Fibroblast of lung (primary cell): ENCODE measurements at regions not wholly inside any gene's neighbourhood (a gene's known extent, or its start where the extent isn't known, plus 50 kb on each side); places are given as distances from the start of the nearest gene placed in this dataset.

Experiments
- DNase-seq, 2 donors: peaks; one replicate each; pipeline versions ENCODE4 v3.0.0 to v3.0.0-alpha.2; 2010; ENCODE audit warnings: low read depth in 2 of 2
- H2AFZ ChIP-seq: 2 replicates; pipeline ENCODE4 v1.5.1; 2012; ENCODE audit warnings: low read length, control low read depth, inconsistent platforms
- H3K27ac ChIP-seq: 2 replicates; pipeline ENCODE4 v1.5.1; 2011; ENCODE audit warnings: low read length, control low read depth; ENCODE audit not compliant: insufficient read depth
- H3K27me3 ChIP-seq: 2 replicates; pipeline ENCODE4 v1.5.1; 2011; ENCODE audit warnings: mild to moderate bottlenecking, low read length; ENCODE audit not compliant: control insufficient read depth, insufficient read depth
- H3K36me3 ChIP-seq: 2 replicates; pipeline ENCODE4 v1.5.1; 2011; ENCODE audit warnings: low read length; ENCODE audit not compliant: control insufficient read depth, insufficient read depth
- H3K4me1 ChIP-seq: 2 replicates; pipeline ENCODE4 v1.5.1; 2011; ENCODE audit warnings: low read length; ENCODE audit not compliant: control insufficient read depth, insufficient read depth; ENCODE audit errors: extremely low read depth
- H3K4me2 ChIP-seq: 2 replicates; pipeline ENCODE4 v1.5.1; 2011; ENCODE audit warnings: low read length, control low read depth; ENCODE audit not compliant: insufficient read depth; ENCODE audit errors: extremely low read depth
- H3K4me3 ChIP-seq, 4 experiments: fragments of 200-600 bp in 1 of 4; sonication (generic) in 1 of 4; replicated peaks in 1 of 4; 2 replicates each; pipeline ENCODE4 v1.5.1; 2011 to 2016; ENCODE audit warnings: low read length in 4 of 4, low read depth in 3 of 4, mild to moderate bottlenecking in 3 of 4, control low read depth in 2 of 4, inconsistent platforms in 1 of 4, mixed read lengths in 1 of 4; ENCODE audit not compliant: insufficient read depth in 1 of 4; ENCODE audit errors: control extremely low read depth in 1 of 4
- H3K79me2 ChIP-seq: 2 replicates; pipeline ENCODE4 v1.5.1; 2012; ENCODE audit warnings: mild to moderate bottlenecking, low read length, inconsistent platforms; ENCODE audit not compliant: control insufficient read depth, insufficient read depth
- H3K9ac ChIP-seq: 2 replicates; pipeline ENCODE4 v1.5.1; 2011; ENCODE audit warnings: mild to moderate bottlenecking, low read length, control low read depth; ENCODE audit not compliant: insufficient read depth
- H3K9me3 ChIP-seq: 2 replicates; pipeline ENCODE4 v1.5.1; 2012; ENCODE audit warnings: low read depth, low read length; ENCODE audit not compliant: control insufficient read depth, insufficient read depth
- H4K20me1 ChIP-seq: 2 replicates; pipeline ENCODE4 v1.5.1; 2011; ENCODE audit warnings: low read length; ENCODE audit not compliant: control insufficient read depth, insufficient read depth; ENCODE audit errors: extremely low read depth
- EZH2 ChIP-seq: IDR thresholded peaks from 2 replicates; pipeline ENCODE4 v1.5.1; 2012; ENCODE audit warnings: low read length, control low read depth, mild to moderate bottlenecking; ENCODE audit errors: missing control alignments
- TF ChIP-seq, protein P1 (sequence below), 2 donors: IDR thresholded peaks in 1 of 2; conservative IDR thresholded peaks in 1 of 2; 1 replicate in 1 of 2; 2 replicates in 1 of 2; pipeline ENCODE4 v1.5.1; 2011 to 2012; ENCODE audit warnings: low read length in 2 of 2, control low read depth in 1 of 2, inconsistent platforms in 1 of 2, low read depth in 1 of 2, mild to moderate bottlenecking in 1 of 2

DNA sequence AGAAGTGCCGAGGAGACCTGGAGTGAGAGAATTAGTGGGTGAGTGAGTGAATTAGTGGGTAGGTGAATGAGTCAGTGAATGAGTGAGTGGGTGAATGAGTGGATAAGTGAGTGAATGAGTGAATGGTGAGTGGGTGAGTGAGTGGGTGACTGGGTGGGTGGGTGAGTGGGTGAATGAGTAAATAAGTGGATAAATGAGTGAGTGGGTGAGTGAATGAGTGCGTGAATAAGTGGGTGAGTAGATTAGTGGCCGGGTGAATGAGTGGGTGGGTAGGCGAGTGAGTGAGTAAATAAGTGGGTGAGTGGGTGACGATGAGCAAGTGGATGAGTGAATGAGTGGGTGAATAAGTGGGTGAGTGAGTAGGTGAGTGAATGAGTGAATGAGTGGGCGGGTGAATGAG lies 243.7 kb upstream of the MGMT start:
- Histone ChIP-seq H3K4me2 (no peak overlapping the region), H3K79me2 (no peaks in the 10 kb centered on the region), H2AFZ (no peak overlapping the region), H3K9ac (no peak overlapping the region), H3K4me3 (no peak overlapping the region), H3K4me1 (no peaks in the 10 kb centered on the region), H3K9me3 (no peaks in the 10 kb centered on the region), H3K27ac (no peak overlapping the region), H4K20me1 (no peaks in the 10 kb centered on the region), H3K27me3 (no peaks in the 10 kb centered on the region), H3K36me3 (no peaks in the 10 kb centered on the region)
- no peak for DNase-seq
- TF ChIP-seq EZH2, result no peak
- TF ChIP-seq, protein P1, sequence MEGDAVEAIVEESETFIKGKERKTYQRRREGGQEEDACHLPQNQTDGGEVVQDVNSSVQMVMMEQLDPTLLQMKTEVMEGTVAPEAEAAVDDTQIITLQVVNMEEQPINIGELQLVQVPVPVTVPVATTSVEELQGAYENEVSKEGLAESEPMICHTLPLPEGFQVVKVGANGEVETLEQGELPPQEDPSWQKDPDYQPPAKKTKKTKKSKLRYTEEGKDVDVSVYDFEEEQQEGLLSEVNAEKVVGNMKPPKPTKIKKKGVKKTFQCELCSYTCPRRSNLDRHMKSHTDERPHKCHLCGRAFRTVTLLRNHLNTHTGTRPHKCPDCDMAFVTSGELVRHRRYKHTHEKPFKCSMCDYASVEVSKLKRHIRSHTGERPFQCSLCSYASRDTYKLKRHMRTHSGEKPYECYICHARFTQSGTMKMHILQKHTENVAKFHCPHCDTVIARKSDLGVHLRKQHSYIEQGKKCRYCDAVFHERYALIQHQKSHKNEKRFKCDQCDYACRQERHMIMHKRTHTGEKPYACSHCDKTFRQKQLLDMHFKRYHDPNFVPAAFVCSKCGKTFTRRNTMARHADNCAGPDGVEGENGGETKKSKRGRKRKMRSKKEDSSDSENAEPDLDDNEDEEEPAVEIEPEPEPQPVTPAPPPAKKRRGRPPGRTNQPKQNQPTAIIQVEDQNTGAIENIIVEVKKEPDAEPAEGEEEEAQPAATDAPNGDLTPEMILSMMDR (conservative IDR thresholded peaks at IDR 0.05 in 1 of 2, IDR thresholded peaks at IDR 0.05 in 1 of 2; ENCODE audit: low read depth in 1 of 2, low read length in 2 of 2), result no peak

DNA sequence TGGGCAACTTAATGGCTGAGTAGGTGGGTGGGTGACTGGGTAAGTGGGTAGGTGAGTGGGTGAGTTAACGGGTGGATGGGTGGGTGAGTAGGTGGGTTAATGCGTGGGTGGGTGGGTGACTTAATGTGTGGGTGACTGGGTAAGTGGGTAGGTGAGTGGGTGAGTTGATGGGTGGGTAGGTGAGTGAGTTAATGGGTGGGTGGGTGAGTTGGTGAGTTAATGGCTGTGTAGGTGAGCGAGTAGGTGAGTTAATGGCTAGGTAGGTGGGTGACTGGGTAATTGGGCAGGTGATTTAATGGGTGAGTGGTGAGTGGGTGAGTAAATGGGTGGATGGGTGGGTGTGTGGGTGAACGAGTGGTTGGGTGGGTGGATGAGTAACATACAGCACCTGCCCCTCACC lies 243.0 kb upstream of the MGMT start:
- Histone ChIP-seq H3K9me3 (no peaks in the 10 kb centered on the region), H4K20me1 (no peaks in the 10 kb centered on the region), H3K36me3 (no peaks in the 10 kb centered on the region), H3K27ac (no peak overlapping the region), H3K4me2 (no peak overlapping the region), H3K9ac (no peak overlapping the region), H3K27me3 (no peaks in the 10 kb centered on the region), H3K79me2 (no peaks in the 10 kb centered on the region), H3K4me1 (no peaks in the 10 kb centered on the region), H3K4me3 (no peak overlapping the region), H2AFZ (no peak overlapping the region)
- no peak for DNase-seq
- no peak for TF ChIP-seq EZH2
- TF ChIP-seq, protein P1 (conservative IDR thresholded peaks at IDR 0.05 in 1 of 2, IDR thresholded peaks at IDR 0.05 in 1 of 2; ENCODE audit: low read depth in 1 of 2, low read length in 2 of 2), result no peak

DNA sequence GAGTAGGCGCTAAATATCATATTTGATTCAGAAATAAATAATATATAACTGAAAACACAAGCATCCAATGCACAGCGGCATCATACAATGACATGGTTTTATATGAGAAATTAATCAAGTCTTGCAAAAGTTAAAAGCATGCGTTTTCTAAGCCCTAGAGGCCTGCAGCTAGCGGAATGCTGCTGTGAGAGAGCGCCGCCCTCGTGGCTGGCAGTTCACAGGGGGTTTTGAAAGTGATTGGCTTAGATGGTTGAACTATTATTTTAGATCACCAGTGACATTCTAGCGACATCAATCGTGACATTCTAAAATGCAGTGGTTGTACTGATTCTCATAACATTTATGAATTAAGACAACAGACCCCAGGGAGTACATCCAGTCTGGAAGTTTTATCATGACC lies 235.2 kb upstream of the MGMT start:
- Histone ChIP-seq H4K20me1 (no peaks in the 10 kb centered on the region), H3K27ac (no peak overlapping the region), H3K79me2 (no peaks in the 10 kb centered on the region), H3K36me3 (no peaks in the 10 kb centered on the region), H3K27me3 (no peaks in the 10 kb centered on the region), H3K4me1 (no peaks in the 10 kb centered on the region), H2AFZ (no peak overlapping the region), H3K4me3 (no peak overlapping the region), H3K9ac (no peak overlapping the region), H3K9me3 (no peaks in the 10 kb centered on the region), H3K4me2 (no peak overlapping the region)
- TF ChIP-seq, protein P1 (conservative IDR thresholded peaks at IDR 0.05 in 1 of 2, IDR thresholded peaks at IDR 0.05 in 1 of 2; ENCODE audit: low read depth in 1 of 2, low read length in 2 of 2), result no peak
- TF ChIP-seq EZH2, result no peak
- no peak for DNase-seq
